GM12878 (cell line): ENCODE measurements at regions not wholly inside any gene's neighbourhood (a gene's known extent, or its start where the extent isn't known, plus 50 kb on each side); places are given as distances from the start of the nearest gene placed in this dataset.

Experiments
- ATAC-seq: fragments of 200-7000 bp; cut with Tn5 transposase; 3 replicates; pipeline ENCODE4 v1.9.1; 2020; ENCODE audit warnings: mild to moderate bottlenecking, moderate library complexity
- BruUV-seq: library from RNA; stranded (reverse); fragments of 400-500 nt; replicated peaks from 2 replicates; lab custom pipeline; 2021; lab: Mats Ljungman, UMichigan
- CTCF ChIA-PET: fragments of 300-600 bp; sonication (Branson Sonifier 250); formaldehyde crosslinking; extraction: SDS; loops from one replicate; lab custom pipeline; 2021; ENCODE audit warnings: inconsistent platforms; lab: Yijun Ruan, JAX
- POLR2A ChIA-PET: fragments of 350-600 bp; formaldehyde crosslinking; extraction: SDS; loops from one replicate; lab custom pipeline; 2021; ENCODE audit warnings: inconsistent platforms; lab: Charles Lee
- RAD21 ChIA-PET: fragments of 300-600 bp; sonication (Branson Sonifier 250); formaldehyde crosslinking; loops from one replicate; lab custom pipeline; 2023; ENCODE audit warnings: antibody characterized with exemption; ENCODE audit not compliant: unreplicated experiment; lab: Charles Lee
- SMC1A ChIA-PET: fragments of 300-600 bp; sonication (Branson Sonifier 250); formaldehyde crosslinking; loops from one replicate; lab custom pipeline; 2023; ENCODE audit not compliant: unreplicated experiment, uncharacterized antibody; lab: Charles Lee
- DNase-seq: peaks from one replicate; pipeline ENCODE4 v3.0.0-alpha.2; 2011; ENCODE audit warnings: low read depth, low spot score
- FAIRE-seq: peaks from 3 replicates; lab custom pipeline; 2011; peaks lifted over from hg19 to GRCh38; lab: Jason Lieb, UNC
- H2AFZ ChIP-seq: 2 replicates; pipeline ENCODE4 v1.6.0; 2011; ENCODE audit warnings: low read depth, low read length, control low read depth; ENCODE audit not compliant: control insufficient read depth
- H3K27ac ChIP-seq: 2 replicates; pipeline ENCODE4 v1.5.1; 2011; ENCODE audit warnings: control low read depth; ENCODE audit not compliant: control insufficient read depth, insufficient read depth
- H3K27me3 ChIP-seq, 2 experiments: replicated peaks in 1 of 2; 2 replicates each; pipeline versions ENCODE4 v1.6.0 to v1.6.1; 2011; ENCODE audit warnings: low read length in 1 of 2; ENCODE audit not compliant: control insufficient read depth in 2 of 2, insufficient read depth in 2 of 2
- H3K36me3 ChIP-seq, 2 experiments: 2 replicates each; pipeline ENCODE4 v1.5.1; 2011; ENCODE audit warnings: low read length in 1 of 2; ENCODE audit not compliant: control insufficient read depth in 2 of 2, insufficient read depth in 2 of 2
- H3K4me1 ChIP-seq: 2 replicates; pipeline ENCODE4 v1.6.1; 2011; ENCODE audit warnings: mild to moderate bottlenecking, low read length, moderate library complexity, mixed read lengths; ENCODE audit not compliant: control insufficient read depth, insufficient read depth
- H3K4me2 ChIP-seq: 2 replicates; pipeline ENCODE4 v1.6.0; 2011; ENCODE audit warnings: control low read depth; ENCODE audit not compliant: control insufficient read depth, insufficient read depth
- H3K4me3 ChIP-seq: fragments of 200-600 bp; sonication (generic); 2 replicates; pipeline ENCODE4 v1.5.1; 2016
- H3K79me2 ChIP-seq: 2 replicates; pipeline ENCODE4 v1.6.0; 2011; ENCODE audit warnings: low read length; ENCODE audit not compliant: control insufficient read depth, insufficient read depth
- H3K9ac ChIP-seq: 2 replicates; pipeline ENCODE4 v1.8.0; 2011; ENCODE audit warnings: low read length, control low read depth, mixed read lengths; ENCODE audit not compliant: control insufficient read depth, insufficient read depth
- H3K9me3 ChIP-seq: replicated peaks from 3 replicates; pipeline ENCODE4 v1.5.1; 2011; ENCODE audit warnings: mild to moderate bottlenecking, low read length; ENCODE audit not compliant: control insufficient read depth, insufficient read depth
- H4K20me1 ChIP-seq: 2 replicates; pipeline ENCODE4 v1.6.0; 2011; ENCODE audit not compliant: control insufficient read depth, insufficient read depth
- ASH2L ChIP-seq: fragments of 300-600, 200-600 bp; sonication (generic); IDR thresholded peaks from 2 replicates; pipeline ENCODE4 v1.6.1; 2017; ENCODE audit warnings: low read depth, mild to moderate bottlenecking, borderline replicate concordance
- CEBPZ ChIP-seq: fragments of 150-350 bp; IDR thresholded peaks from 2 replicates; pipeline ENCODE4 v1.6.1; 2016; ENCODE audit warnings: low read depth, low read length
- CHD2 ChIP-seq: IDR thresholded peaks from 2 replicates; pipeline ENCODE4 v1.6.1; 2011; ENCODE audit warnings: low read depth, low read length, improper control_type of control experiment, borderline replicate concordance
- E2F8 ChIP-seq: fragments of 450-650 bp; IDR thresholded peaks from 2 replicates; pipeline ENCODE4 v1.6.1; 2018; ENCODE audit warnings: mild to moderate bottlenecking, low read depth, moderate library complexity; ENCODE audit not compliant: partially characterized antibody
- FOS ChIP-seq: IDR thresholded peaks from 3 replicates; pipeline ENCODE4 v1.6.1; 2011; ENCODE audit warnings: borderline replicate concordance; ENCODE audit not compliant: insufficient read length; ENCODE audit errors: extremely low read depth
- IKZF2 ChIP-seq, 2 experiments: fragments of 450-650 bp; IDR thresholded peaks; 2 replicates each; pipeline ENCODE4 v1.6.1; 2017; ENCODE audit warnings: mild to moderate bottlenecking in 2 of 2, moderate library complexity in 2 of 2
- MLLT1 ChIP-seq: fragments of 450-650 bp; IDR thresholded peaks from 2 replicates; pipeline ENCODE4 v1.6.1; 2016; ENCODE audit warnings: mild to moderate bottlenecking
- MTA3 ChIP-seq: IDR thresholded peaks from 2 replicates; pipeline ENCODE4 v1.6.1; 2012; ENCODE audit warnings: low read length, inconsistent platforms, borderline replicate concordance
- PBX3 ChIP-seq: IDR thresholded peaks from 2 replicates; pipeline ENCODE4 v1.6.1; 2011; ENCODE audit warnings: mild to moderate bottlenecking, low read depth, low read length, moderate library complexity; ENCODE audit not compliant: insufficient replicate concordance
- SIN3A ChIP-seq: IDR thresholded peaks from 2 replicates; pipeline ENCODE4 v1.6.1; 2012; ENCODE audit warnings: low read depth, low read length, improper control_type of control experiment
- SMC3 ChIP-seq: IDR thresholded peaks from 2 replicates; pipeline ENCODE4 v1.6.1; 2011; ENCODE audit warnings: low read length, improper control_type of control experiment, borderline replicate concordance
- TAF1 ChIP-seq: IDR thresholded peaks from 2 replicates; pipeline ENCODE4 v1.6.1; 2011; ENCODE audit warnings: mild to moderate bottlenecking, low read depth, low read length, borderline replicate concordance
- TCF7 ChIP-seq: IDR thresholded peaks from 2 replicates; pipeline ENCODE4 v1.6.1; 2014; ENCODE audit warnings: antibody characterized with exemption, borderline replicate concordance
- ZNF24 ChIP-seq: fragments of 450-650 bp; IDR thresholded peaks from 2 replicates; pipeline ENCODE4 v1.6.1; 2017; ENCODE audit warnings: antibody characterized with exemption, mild to moderate bottlenecking
- ZNF622 ChIP-seq: fragments of 450-650 bp; IDR thresholded peaks from 2 replicates; pipeline ENCODE4 v1.6.1; 2017; ENCODE audit warnings: mild to moderate bottlenecking, inconsistent platforms
- WGBS: methylation state at CpG from one replicate; pipeline ENCODE4 v1.1.6; 2016; ENCODE audit warnings: low lambda C conversion rate; ENCODE audit not compliant: insufficient replicate concordance, insufficient coverage; ENCODE audit errors: missing lambda C conversion rate; 5-methylcytosine and 5-hydroxymethylcytosine counted together
- in situ Hi-C: fragments of 300-500 bp; cut with MboI; formaldehyde crosslinking; loops from 9 replicates; pipeline ENCODE4 v1.14.3; 2018; ENCODE audit warnings: mixed read lengths
- intact Hi-C: fragments of 100-400 bp; cut with micrococcal nuclease; formaldehyde crosslinking; loops from one replicate; pipeline ENCODE4 v1.14.2; 2022; ENCODE audit not compliant: unreplicated experiment

- 0% methylated on average over 3 of the region's 3 CpGs for WGBS
- peaks cover 7% of the 10 kb centered on the region; the same call in 2 of the 3 replicates for H3K9me3 ChIP-seq
- TF ChIP-seq ASH2L (no peak), FOS (no peak), SMC3 (no peak), ZNF622 (no peak), PBX3 (no peak), CHD2 (no peak), SIN3A (no peak), MTA3 (0 out of 2 replicates have a peak, but pooled peaks have one; percentile 61), E2F8 (no peak), TAF1 (no peak), IKZF2 (IDR thresholded peaks at IDR 0.05) (peak in 1 of 2 experiments; percentile 38; a peak in 2 of 4 replicates), MLLT1 (no peak), ZNF24 (0 out of 2 replicates have a peak, but pooled peaks have one; percentile 43), TCF7 (peak; percentile 63; the same call in 1 of the 2 replicates), CEBPZ (no peak)
Measured at GRCh38 chr3:27596334-27596841, 112.2 kb upstream of the SLC4A7 start.

More at GRCh38 chr3:27596334-27596841, 112.2 kb upstream of the SLC4A7 start:
- H3K27ac ChIP-seq = no peak overlapping the region
- no TSS peak for BruUV-seq
- ATAC-seq (peak; percentile 84), DNase-seq (peak; percentile 56), FAIRE-seq (no peak)
- H3K36me3 ChIP-seq = no peaks in the 10 kb centered on the region
- no peak overlapping the region for H3K9ac ChIP-seq
- peaks cover 18% of the 10 kb centered on the region for H3K4me1 ChIP-seq
- RAD21 ChIA-PET = interaction anchor here (0.9 to 1.0 kb wide), 2 partner anchors 61 to 84 kb away, joined by 3 to 5 read pairs; no protein-coding TSS in a partner anchor
- intact Hi-C loops (loop anchor here (1.0 to 5.0 kb wide), 3 partner anchors 61 to 112 kb away; partner anchors contain the start of gene SLC4A7), in situ Hi-C loops (no loop called here)
- CTCF ChIA-PET = interaction anchor here (0.7 kb wide), 1 partner anchor 12 kb away, joined by 3 read pairs; no protein-coding TSS in a partner anchor
- H3K79me2 ChIP-seq = no peaks in the 10 kb centered on the region
- H3K27me3 ChIP-seq = no peaks in the 10 kb centered on the region; a peak in 1 of 4 replicates
- H4K20me1 ChIP-seq = no peaks in the 10 kb centered on the region
- H3K4me2 ChIP-seq = no peak overlapping the region
- POLR2A ChIA-PET = interaction anchor here (0.5 kb wide), 1 partner anchor 10 kb away, joined by 3 read pairs; no protein-coding TSS in a partner anchor
- no peak overlapping the region for H2AFZ ChIP-seq
- SMC1A ChIA-PET = no interaction called here
- H3K4me3 ChIP-seq = no peak overlapping the region
